Common myeloid progenitor, CD34-positive (primary cell): ENCODE measurements at regions not wholly inside any gene's neighbourhood (a gene's known extent, or its start where the extent isn't known, plus 50 kb on each side); places are given as distances from the start of the nearest gene placed in this dataset.

Experiments used
- CTCF ChIA-PET: fragments of 350-600 bp; sonication (Branson Sonifier 250); formaldehyde crosslinking; loops from one replicate; lab custom pipeline; 2021; ENCODE audit warnings: antibody characterized with exemption; lab: Charles Lee
- POLR2A ChIA-PET: fragments of 350-600 bp; sonication (Branson Sonifier 250); formaldehyde crosslinking; loops from one replicate; lab custom pipeline; 2021; ENCODE audit warnings: antibody characterized with exemption; lab: Charles Lee
- DNase-seq, 3 donors: peaks; one replicate each; pipeline versions ENCODE4 v3.0.0 to v3.0.0-alpha.2; 2013
- H3K27ac ChIP-seq, 2 experiments: 1 replicate in 1 of 2; 2 replicates in 1 of 2; pipeline ENCODE4 v1.7.0; 2013; ENCODE audit warnings: inconsistent platforms in 2 of 2, low read length in 2 of 2, mild to moderate bottlenecking in 2 of 2, low read depth in 1 of 2, moderate library complexity in 1 of 2; ENCODE audit not compliant: severe bottlenecking in 2 of 2, insufficient read depth in 1 of 2, poor library complexity in 1 of 2
- H3K27me3 ChIP-seq, 5 experiments: replicated peaks in 2 of 5; 1 replicate in 3 of 5; 2 replicates in 2 of 5; pipeline versions ENCODE4 v1.6.1 to v1.7.0; 2013; ENCODE audit warnings: low read length in 4 of 5, mild to moderate bottlenecking in 2 of 5, moderate library complexity in 2 of 5, inconsistent platforms in 1 of 5; ENCODE audit not compliant: insufficient read depth in 5 of 5, control insufficient read depth in 4 of 5
- H3K36me3 ChIP-seq, 4 experiments: 1 replicate in 2 of 4; 2 replicates in 2 of 4; pipeline versions ENCODE4 v1.6.1 to v1.7.0; 2013; ENCODE audit warnings: low read length in 3 of 4, control low read depth in 1 of 4, mild to moderate bottlenecking in 1 of 4; ENCODE audit not compliant: control insufficient read depth in 4 of 4, insufficient read depth in 4 of 4
- H3K4me1 ChIP-seq, 4 experiments: 1 replicate in 3 of 4; 2 replicates in 1 of 4; pipeline versions ENCODE4 v1.6.1 to v1.7.1; 2013; ENCODE audit warnings: low read length in 3 of 4, mild to moderate bottlenecking in 3 of 4, control low read depth in 1 of 4, inconsistent platforms in 1 of 4, moderate library complexity in 1 of 4; ENCODE audit not compliant: control insufficient read depth in 4 of 4, insufficient read depth in 4 of 4; ENCODE audit errors: control extremely low read depth in 1 of 4
- H3K4me3 ChIP-seq, 7 experiments: 1 replicate in 4 of 7; 2 replicates in 3 of 7; pipeline versions ENCODE4 v1.5.1 to v1.7.0; 2013; ENCODE audit warnings: mild to moderate bottlenecking in 7 of 7, low read length in 6 of 7, moderate library complexity in 6 of 7, inconsistent platforms in 2 of 7, low read depth in 2 of 7, control low read depth in 1 of 7; ENCODE audit not compliant: insufficient read depth in 4 of 7, control insufficient read depth in 1 of 7; ENCODE audit errors: extremely low read depth in 1 of 7
- H3K9me3 ChIP-seq, 5 experiments: 1 replicate in 4 of 5; 2 replicates in 1 of 5; pipeline versions ENCODE4 v1.6.1 to v1.7.1; 2013; ENCODE audit warnings: low read length in 4 of 5, mild to moderate bottlenecking in 2 of 5, inconsistent platforms in 1 of 5, low read depth in 1 of 5, moderate library complexity in 1 of 5; ENCODE audit not compliant: control insufficient read depth in 4 of 5, insufficient read depth in 2 of 5; ENCODE audit errors: control extremely low read depth in 1 of 5
- WGBS: methylation state at CpG from one replicate; pipeline ENCODE4 v1.1.5; 2013; ENCODE audit not compliant: insufficient coverage; 5-methylcytosine and 5-hydroxymethylcytosine counted together

- WGBS = 100% methylated on average over 1 of the region's 1 CpG
- ChIA-PET CTCF (no interaction called here), POLR2A (no interaction called here)
- Histone ChIP-seq H3K9me3 (no peaks in the 10 kb centered on the region), H3K27me3 (no peaks in the 10 kb centered on the region), H3K36me3 (no peaks in the 10 kb centered on the region), H3K27ac (no peak overlapping the region), H3K4me3 (no peak overlapping the region), H3K4me1 (peaks cover 0 to 8% (median under 1%) of the 10 kb centered on the region in 4 experiments)
- DNase-seq = no peak
Measured at GRCh38 chr1:183735069-183735860, 69.7 kb upstream of the RGL1 start.

- no peaks in the 10 kb centered on the region for H3K27me3 ChIP-seq
- ChIA-PET CTCF (no interaction called here), POLR2A (no interaction called here)
- H3K4me1 ChIP-seq = peaks cover 0 to 11% (median 1%) of the 10 kb centered on the region in 4 experiments
- WGBS = 100% methylated on average over 2 of the region's 5 CpGs
- no peak overlapping the region for H3K27ac ChIP-seq
- DNase-seq = no peak
- H3K4me3 ChIP-seq = no peak overlapping the region
- H3K36me3 ChIP-seq = no peaks in the 10 kb centered on the region
- no peaks in the 10 kb centered on the region for H3K9me3 ChIP-seq
Measured at GRCh38 chr1:183734543-183735036, 70.3 kb upstream of the RGL1 start.

- Histone ChIP-seq H3K9me3 (no peaks in the 10 kb centered on the region), H3K27me3 (no peaks in the 10 kb centered on the region), H3K4me1 (peaks cover 0 to 11% (median 1%) of the 10 kb centered on the region in 4 experiments), H3K27ac (no peak overlapping the region), H3K36me3 (no peaks in the 10 kb centered on the region), H3K4me3 (no peak overlapping the region)
- CTCF ChIA-PET = no interaction called here
- POLR2A ChIA-PET = no interaction called here
- DNase-seq = no peak
- WGBS = 100% methylated on average over 2 of the region's 2 CpGs
Measured at GRCh38 chr1:183733715-183734114, 71.2 kb upstream of the RGL1 start.

- CTCF ChIA-PET = no interaction called here
- POLR2A ChIA-PET = no interaction called here
- no peak overlapping the region for H3K27ac ChIP-seq
- peaks cover 0 to 11% (median 1%) of the 10 kb centered on the region in 4 experiments for H3K4me1 ChIP-seq
- WGBS = 100% methylated on average over 3 of the region's 6 CpGs
- H3K4me3 ChIP-seq = no peak overlapping the region
- no peaks in the 10 kb centered on the region for H3K27me3 ChIP-seq
- no peaks in the 10 kb centered on the region for H3K9me3 ChIP-seq
- no peak for DNase-seq
- no peaks in the 10 kb centered on the region for H3K36me3 ChIP-seq
Measured at GRCh38 chr1:183732236-183732880, 72.6 kb upstream of the RGL1 start.

- H3K27me3 ChIP-seq = no peaks in the 10 kb centered on the region
- peak; percentile 18 to 79 (median 44) for DNase-seq
- WGBS = 20% methylated on average over 1 of the region's 2 CpGs
- no peak overlapping the region for H3K27ac ChIP-seq
- ChIA-PET CTCF (no interaction called here), POLR2A (no interaction called here)
- peaks cover 0 to 11% (median 1%) of the 10 kb centered on the region in 4 experiments for H3K4me1 ChIP-seq
- no peak overlapping the region for H3K4me3 ChIP-seq
- H3K36me3 ChIP-seq = no peaks in the 10 kb centered on the region
- H3K9me3 ChIP-seq = no peaks in the 10 kb centered on the region
Measured at GRCh38 chr1:183730886-183731573, 73.9 kb upstream of the RGL1 start.

- Histone ChIP-seq H3K36me3 (no peaks in the 10 kb centered on the region), H3K27me3 (no peaks in the 10 kb centered on the region), H3K4me3 (no peak overlapping the region), H3K4me1 (peaks cover 0 to 11% (median 1%) of the 10 kb centered on the region in 4 experiments), H3K9me3 (no peaks in the 10 kb centered on the region), H3K27ac (no peak overlapping the region)
- peak in 2 of 3 donors; percentile 13 to 48 for DNase-seq
- ChIA-PET CTCF (no interaction called here), POLR2A (no interaction called here)
- no CpG with 5 or more reads among the region's 2 CpGs for WGBS
Measured at GRCh38 chr1:183730107-183730724, 74.7 kb upstream of the RGL1 start.
